SIG-M5 treated with dmso at 0.1 percent for 504 hours (cell line): ENCODE measurements at regions not wholly inside any gene's neighbourhood (a gene's known extent, or its start where the extent isn't known, plus 50 kb on each side); places are given as distances from the start of the nearest gene placed in this dataset.

Experiments used
- DNase-seq: peaks from one replicate; lab custom pipeline; 2025; ENCODE audit not compliant: unreplicated experiment; lab: John Stamatoyannopoulos, UW

GRCh38 chr2:81940266-81940955 is 1635.9 kb upstream of the LRRTM1 start:
- no peak for DNase-seq

- DNase-seq, result no peak
These were observed 1633.4 kb upstream of the LRRTM1 start for GRCh38 chr2:81937944-81938343.

GRCh38 chr2:81903534-81903933 is 1599.0 kb upstream of the LRRTM1 start:
- no peak for DNase-seq

DNA sequence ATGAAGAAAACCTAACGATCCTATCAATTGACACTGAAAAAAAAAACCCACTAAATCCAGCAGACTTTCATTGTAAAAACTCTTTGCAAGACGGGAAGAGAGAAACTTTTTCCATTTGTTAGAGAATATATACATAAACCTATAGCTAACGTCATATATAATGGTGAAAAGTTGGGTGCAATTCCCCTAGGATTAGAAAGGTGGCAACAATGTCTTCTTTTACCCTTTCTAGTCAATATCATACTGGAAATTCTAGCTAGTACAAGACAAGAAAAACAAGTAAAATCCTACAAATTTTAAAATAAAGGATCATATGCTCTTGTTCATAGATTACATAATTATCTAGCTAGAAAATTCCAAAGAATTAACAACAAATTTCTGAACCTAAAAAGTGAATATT is 1596.5 kb upstream of the LRRTM1 start:
- DNase-seq, result no peak

DNA sequence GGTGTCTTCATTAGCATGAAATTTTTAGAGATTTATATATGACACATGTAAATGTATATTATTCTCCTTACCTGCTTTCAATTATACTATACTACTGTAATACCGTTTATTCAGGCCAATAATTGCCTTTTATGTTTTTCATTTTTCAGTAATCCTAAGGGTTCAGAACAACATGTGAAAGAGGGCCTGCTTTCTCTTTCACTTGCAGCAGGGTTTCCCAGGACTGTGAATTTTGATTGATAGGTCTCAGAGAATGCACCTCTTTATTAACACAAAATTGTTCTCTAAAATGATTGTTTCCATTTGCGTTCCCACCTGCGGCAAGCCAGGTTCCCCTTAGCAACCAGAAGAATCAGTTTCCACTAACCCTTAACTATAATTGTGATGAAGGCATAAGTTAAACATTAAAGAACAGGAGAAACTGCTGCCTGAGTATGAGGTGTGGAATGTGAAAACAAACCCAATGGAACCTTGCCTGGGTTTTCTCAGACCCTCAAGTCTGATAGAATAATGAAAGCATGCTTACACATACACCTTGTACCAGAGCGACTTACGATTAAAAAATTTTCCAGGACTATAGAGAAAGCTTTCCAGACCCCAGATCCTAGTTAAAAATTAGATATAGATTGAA is 1591.2 kb upstream of the LRRTM1 start:
- DNase-seq, result no peak

DNA sequence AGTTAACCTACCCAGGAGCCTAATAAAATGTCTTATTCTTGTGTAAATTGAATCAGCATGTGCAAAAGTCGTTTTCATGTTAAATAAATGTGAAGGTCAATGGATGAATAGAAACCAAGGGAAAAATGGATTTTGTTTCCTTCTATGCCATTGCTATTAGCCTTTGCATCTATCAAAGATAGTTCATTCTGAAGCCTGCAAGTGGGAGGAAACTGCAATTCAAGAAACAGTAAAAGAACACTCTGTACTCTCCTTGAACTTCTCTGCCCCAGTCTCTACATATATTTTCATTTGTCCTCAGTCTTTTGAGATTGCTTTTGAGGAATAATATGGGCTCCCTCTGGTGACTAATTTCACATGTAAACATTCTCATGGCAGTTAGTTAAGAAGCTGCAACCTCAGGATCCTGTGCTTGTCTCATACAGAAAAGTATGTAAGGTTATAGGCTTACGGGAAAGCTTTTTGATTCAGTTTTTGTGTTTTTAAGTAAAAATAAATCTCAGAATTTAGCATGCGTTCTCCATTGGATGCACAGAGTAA is 1590.0 kb upstream of the LRRTM1 start:
- DNase-seq, result no peak

- no peak for DNase-seq
These were observed 1572.1 kb upstream of the LRRTM1 start for GRCh38 chr2:81876624-81877023.

GRCh38 chr2:81872006-81872405 is 1567.5 kb upstream of the LRRTM1 start:
- no peak for DNase-seq

- no peak for DNase-seq
These were observed 1565.6 kb upstream of the LRRTM1 start for GRCh38 chr2:81870119-81870518.

DNA sequence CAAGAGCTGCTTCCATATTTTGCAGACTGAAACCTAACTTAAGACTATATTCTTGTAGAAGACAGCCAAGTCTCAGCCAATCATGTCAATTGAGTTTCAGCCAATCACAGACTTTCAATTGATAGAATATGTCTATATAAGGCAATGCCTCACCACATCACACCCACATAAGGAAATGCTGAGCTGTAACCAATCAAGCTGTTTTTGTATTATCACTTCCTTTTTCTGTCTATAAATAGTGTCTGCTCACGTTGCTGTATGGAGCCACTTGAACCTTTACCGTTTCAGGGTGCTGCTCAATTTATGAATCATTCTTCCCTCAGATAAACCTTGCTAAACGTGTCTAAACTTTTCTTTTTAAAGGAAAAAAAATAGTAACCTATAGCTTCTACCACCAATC is 1554.4 kb upstream of the LRRTM1 start:
- no peak for DNase-seq

- DNase-seq, result no peak
These were observed 1548.8 kb upstream of the LRRTM1 start for GRCh38 chr2:81853341-81853740.

- DNase-seq, result no peak
These were observed 1548.1 kb upstream of the LRRTM1 start for GRCh38 chr2:81852651-81853050.

DNA sequence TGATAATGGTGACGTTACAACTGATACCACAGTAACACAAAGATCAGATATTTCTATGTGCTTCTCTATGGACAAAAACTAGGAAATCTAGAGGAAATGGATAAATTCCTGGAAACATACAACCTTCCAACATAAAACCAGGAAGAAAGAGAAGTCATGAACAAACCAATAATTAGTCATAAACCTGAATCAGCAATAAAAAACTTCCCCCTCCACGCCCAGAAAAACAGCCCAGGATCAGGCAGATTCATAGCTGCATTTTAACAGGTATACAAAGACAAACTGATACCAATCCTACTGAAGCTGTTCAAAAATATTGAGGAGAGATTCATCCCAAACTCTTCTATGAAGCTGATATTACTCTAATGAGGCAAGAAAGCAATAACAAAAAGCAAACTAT is 1535.2 kb upstream of the LRRTM1 start:
- no peak for DNase-seq

- no peak for DNase-seq
These were observed 1530.9 kb upstream of the LRRTM1 start for GRCh38 chr2:81835321-81836000.

- no peak for DNase-seq
These were observed 1482.3 kb upstream of the LRRTM1 start for GRCh38 chr2:81786811-81787210.

DNA sequence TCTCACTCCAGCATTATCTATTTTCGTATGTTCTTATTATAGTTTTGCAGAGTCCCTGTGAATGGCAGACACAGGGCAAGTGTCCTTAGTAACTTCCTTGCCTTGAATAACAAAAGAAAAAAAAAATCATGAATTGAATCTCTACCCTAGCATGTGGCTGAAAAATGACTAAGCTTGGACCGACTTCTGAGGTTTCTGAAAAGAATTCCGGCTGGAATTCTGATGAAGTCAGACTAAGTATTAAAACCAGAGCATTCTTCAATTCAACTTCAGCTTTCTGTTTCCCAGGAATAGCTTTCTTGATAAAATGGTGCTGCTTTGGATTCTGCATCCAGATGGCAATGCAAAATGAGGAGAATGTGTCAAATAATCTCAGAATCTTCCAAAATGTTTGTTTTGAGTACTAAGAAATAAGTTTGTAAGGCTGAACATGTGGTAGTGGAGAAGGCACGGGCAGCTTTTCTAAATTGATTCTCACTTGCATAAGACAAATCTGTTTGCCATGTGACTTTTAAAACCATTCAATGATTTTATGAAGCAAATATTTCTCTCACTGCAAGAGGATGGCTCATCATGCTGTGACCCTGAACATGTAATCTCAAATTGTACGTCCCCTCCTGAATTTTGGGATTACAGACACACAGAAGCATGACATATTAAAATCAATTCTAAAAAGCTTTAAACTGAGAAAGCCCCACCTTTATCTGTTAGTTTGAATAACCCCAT is 1462.8 kb upstream of the LRRTM1 start:
- DNase-seq, result no peak

DNA sequence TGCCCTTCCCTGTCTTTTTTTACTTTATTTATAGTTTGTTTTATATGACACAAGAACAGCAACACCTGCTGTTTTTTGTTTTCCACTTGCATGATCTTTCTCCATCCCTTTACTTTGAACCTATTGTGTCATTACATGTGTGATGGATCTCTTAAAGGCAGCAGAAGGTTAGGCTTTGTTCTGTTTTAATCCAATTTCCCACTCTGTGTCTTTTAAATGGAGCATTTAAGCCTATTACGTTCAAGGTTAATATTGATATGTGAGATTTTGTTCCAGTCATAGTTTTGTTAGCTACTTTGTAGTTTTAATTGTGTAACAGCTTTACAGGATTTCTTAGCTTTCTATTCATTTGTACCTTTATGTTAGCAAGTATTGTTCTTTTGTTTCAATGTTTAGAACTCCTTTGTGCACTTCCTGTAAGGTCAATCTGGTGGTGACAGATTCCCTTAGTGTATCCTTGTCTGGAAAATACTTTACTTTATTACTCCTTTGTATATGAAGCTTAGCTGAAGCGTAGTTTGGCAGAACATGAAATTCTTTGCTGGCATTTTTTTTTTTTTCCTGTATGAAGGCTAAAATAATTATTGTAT is 1443.0 kb upstream of the LRRTM1 start:
- DNase-seq, result no peak

- DNase-seq, result no peak
These were observed 1435.4 kb upstream of the LRRTM1 start for GRCh38 chr2:81739966-81740365.

DNA sequence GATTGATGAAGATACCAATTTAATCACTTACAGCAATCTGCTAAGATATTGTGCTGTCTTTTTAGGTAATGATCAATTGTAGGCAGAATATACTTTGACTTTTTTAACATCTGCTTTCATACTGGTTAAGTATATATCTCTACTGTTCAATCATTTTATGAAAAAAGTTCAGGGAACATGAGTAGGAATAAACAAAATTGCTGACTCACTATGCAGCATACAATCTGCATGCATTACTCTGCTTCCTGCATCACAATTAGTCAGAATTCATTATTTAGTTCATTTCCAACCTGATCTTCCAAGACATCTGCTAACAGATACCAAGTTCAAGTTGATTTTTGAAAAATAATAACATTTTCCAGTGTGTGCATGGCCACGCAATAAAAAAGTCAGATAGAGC is 1430.4 kb upstream of the LRRTM1 start:
- no peak for DNase-seq

DNA sequence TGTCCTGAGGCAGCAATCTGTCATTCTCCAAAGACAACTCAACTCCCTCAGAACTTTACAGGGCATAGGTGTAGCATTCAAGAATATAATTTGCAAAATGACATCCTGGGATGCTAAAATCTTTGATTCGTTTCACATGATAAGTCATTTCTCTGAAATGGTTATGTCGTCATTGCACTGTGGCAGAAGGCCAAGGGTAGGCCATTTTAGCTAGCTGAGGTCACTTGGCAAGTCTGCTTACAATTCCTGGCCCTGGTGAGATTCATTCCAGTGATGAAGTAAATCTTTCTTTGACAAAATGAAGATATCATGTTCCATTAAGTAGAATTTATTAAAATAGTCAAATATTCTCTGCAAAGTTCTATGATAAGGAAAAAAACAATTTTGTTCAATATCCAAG is 1410.3 kb upstream of the LRRTM1 start:
- no peak for DNase-seq

DNA sequence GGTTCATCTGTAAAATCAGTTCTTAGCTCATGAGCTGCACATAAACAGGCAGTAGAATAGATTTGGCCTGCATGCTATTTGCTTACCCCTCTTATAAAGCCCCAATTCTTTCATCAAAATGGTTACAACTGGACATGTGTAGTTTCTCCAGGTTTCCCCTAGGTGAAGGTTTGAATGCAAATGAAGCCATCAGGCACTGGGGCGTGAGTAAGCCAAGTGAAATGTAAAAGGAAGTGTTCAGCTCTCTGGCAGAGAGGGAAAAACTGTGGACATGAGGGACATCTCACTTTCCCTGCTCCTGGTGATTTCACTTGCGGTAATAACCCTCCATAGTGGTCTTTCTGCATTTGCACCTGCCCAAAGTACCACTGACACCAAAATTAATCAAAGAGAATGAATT is 1402.3 kb upstream of the LRRTM1 start:
- no peak for DNase-seq
